ENCODE measurements at regions not wholly inside any gene's neighbourhood (a gene's known extent, or its start where the extent isn't known, plus 50 kb on each side); places are given as distances from the start of the nearest gene placed in this dataset.

- DNase-seq (ENCODE audit: insufficient read length, low spot score) (no peak), FAIRE-seq (no peak)
- no peak for TF ChIP-seq POLR2A (IDR thresholded peaks at IDR 0.05; ENCODE audit: low read depth, low read length)
- no peak for TF ChIP-seq TAF1 (IDR thresholded peaks at IDR 0.05; ENCODE audit: low read depth, low read length)
- TF ChIP-seq POU2F2 (IDR thresholded peaks at IDR 0.05; ENCODE audit: low read depth, low read length), result no peak
- no peak for TF ChIP-seq PAX5 (IDR thresholded peaks at IDR 0.05; ENCODE audit: insufficient read depth, low read length, severe bottlenecking)
- TF ChIP-seq POLR2AphosphoS5 (IDR thresholded peaks at IDR 0.05; ENCODE audit: low read depth, low read length), result no peak
- TF ChIP-seq SPI1 (IDR thresholded peaks at IDR 0.05; ENCODE audit: low read depth, low read length), result no peak
Measured at GRCh38 chr1:61627365-61627764, 97.6 kb downstream of the TM2D1 start.

GRCh38 chr1:61626816-61627215 is 98.1 kb downstream of the TM2D1 start:
- no peak for TF ChIP-seq TAF1 (IDR thresholded peaks at IDR 0.05; ENCODE audit: low read depth, low read length)
- no peak for TF ChIP-seq POU2F2 (IDR thresholded peaks at IDR 0.05; ENCODE audit: low read depth, low read length)
- DNase-seq (ENCODE audit: insufficient read length, low spot score) (no peak), FAIRE-seq (no peak)

- FAIRE-seq (no peak), DNase-seq (ENCODE audit: insufficient read length, low spot score) (no peak)
- TF ChIP-seq POLR2A (IDR thresholded peaks at IDR 0.05; ENCODE audit: low read depth, low read length) (no peak), TAF1 (IDR thresholded peaks at IDR 0.05; ENCODE audit: low read depth, low read length) (no peak), SPI1 (IDR thresholded peaks at IDR 0.05; ENCODE audit: low read depth, low read length) (no peak), PAX5 (IDR thresholded peaks at IDR 0.05; ENCODE audit: insufficient read depth, low read length, severe bottlenecking) (no peak), POLR2AphosphoS5 (IDR thresholded peaks at IDR 0.05; ENCODE audit: low read depth, low read length) (no peak), POU2F2 (IDR thresholded peaks at IDR 0.05; ENCODE audit: low read depth, low read length) (no peak)
Measured at GRCh38 chr1:61623852-61624251, 101.1 kb downstream of the TM2D1 start.

GRCh38 chr1:61620536-61620935 is 104.4 kb downstream of the TM2D1 start:
- TF ChIP-seq POLR2A (IDR thresholded peaks at IDR 0.05; ENCODE audit: low read depth, low read length) (no peak), PAX5 (IDR thresholded peaks at IDR 0.05; ENCODE audit: insufficient read depth, low read length, severe bottlenecking) (no peak)
- DNase-seq (ENCODE audit: insufficient read length, low spot score), result no peak
- no peak for FAIRE-seq

- TF ChIP-seq POU2F2 (IDR thresholded peaks at IDR 0.05; ENCODE audit: low read depth, low read length) (no peak), PAX5 (IDR thresholded peaks at IDR 0.05; ENCODE audit: insufficient read depth, low read length, severe bottlenecking) (no peak), POLR2A (IDR thresholded peaks at IDR 0.05; ENCODE audit: low read depth, low read length) (no peak), POLR2AphosphoS5 (IDR thresholded peaks at IDR 0.05; ENCODE audit: low read depth, low read length) (no peak), TAF1 (IDR thresholded peaks at IDR 0.05; ENCODE audit: low read depth, low read length) (no peak), SPI1 (IDR thresholded peaks at IDR 0.05; ENCODE audit: low read depth, low read length) (no peak)
- DNase-seq (ENCODE audit: insufficient read length, low spot score), result no peak
- no peak for FAIRE-seq
Measured at GRCh38 chr1:61618755-61619154, 106.2 kb downstream of the TM2D1 start.

GRCh38 chr1:61618193-61618592 is 106.7 kb downstream of the TM2D1 start:
- TF ChIP-seq POLR2A (IDR thresholded peaks at IDR 0.05; ENCODE audit: low read depth, low read length) (no peak), SPI1 (IDR thresholded peaks at IDR 0.05; ENCODE audit: low read depth, low read length) (no peak), POU2F2 (IDR thresholded peaks at IDR 0.05; ENCODE audit: low read depth, low read length) (no peak), POLR2AphosphoS5 (IDR thresholded peaks at IDR 0.05; ENCODE audit: low read depth, low read length) (no peak), PAX5 (IDR thresholded peaks at IDR 0.05; ENCODE audit: insufficient read depth, low read length, severe bottlenecking) (no peak), TAF1 (IDR thresholded peaks at IDR 0.05; ENCODE audit: low read depth, low read length) (no peak)
- FAIRE-seq, result no peak
- no peak for DNase-seq (ENCODE audit: insufficient read length, low spot score)

- TF ChIP-seq PAX5 (IDR thresholded peaks at IDR 0.05; ENCODE audit: insufficient read depth, low read length, severe bottlenecking), result no peak
- TF ChIP-seq POLR2AphosphoS5 (IDR thresholded peaks at IDR 0.05; ENCODE audit: low read depth, low read length), result no peak
- TF ChIP-seq POLR2A (IDR thresholded peaks at IDR 0.05; ENCODE audit: low read depth, low read length), result no peak
- no peak for TF ChIP-seq TAF1 (IDR thresholded peaks at IDR 0.05; ENCODE audit: low read depth, low read length)
- no peak for TF ChIP-seq POU2F2 (IDR thresholded peaks at IDR 0.05; ENCODE audit: low read depth, low read length)
- TF ChIP-seq SPI1 (IDR thresholded peaks at IDR 0.05; ENCODE audit: low read depth, low read length), result no peak
- DNase-seq (ENCODE audit: insufficient read length, low spot score) (no peak), FAIRE-seq (no peak)
Measured at GRCh38 chr1:61616830-61617229, 108.1 kb downstream of the TM2D1 start.

- no peak for DNase-seq (ENCODE audit: insufficient read length, low spot score)
- no peak for FAIRE-seq
- TF ChIP-seq POLR2AphosphoS5 (IDR thresholded peaks at IDR 0.05; ENCODE audit: low read depth, low read length), result no peak
- TF ChIP-seq TAF1 (IDR thresholded peaks at IDR 0.05; ENCODE audit: low read depth, low read length), result no peak
- TF ChIP-seq POLR2A (IDR thresholded peaks at IDR 0.05; ENCODE audit: low read depth, low read length), result no peak
- TF ChIP-seq PAX5 (IDR thresholded peaks at IDR 0.05; ENCODE audit: insufficient read depth, low read length, severe bottlenecking), result no peak
- no peak for TF ChIP-seq POU2F2 (IDR thresholded peaks at IDR 0.05; ENCODE audit: low read depth, low read length)
- no peak for TF ChIP-seq SPI1 (IDR thresholded peaks at IDR 0.05; ENCODE audit: low read depth, low read length)
Measured at GRCh38 chr1:61612602-61613001, 112.3 kb downstream of the TM2D1 start.

GRCh38 chr1:61609040-61609439 is 115.9 kb downstream of the TM2D1 start:
- FAIRE-seq, result no peak
- no peak for DNase-seq (ENCODE audit: insufficient read length, low spot score)
- TF ChIP-seq POLR2A (IDR thresholded peaks at IDR 0.05; ENCODE audit: low read depth, low read length) (no peak), TAF1 (IDR thresholded peaks at IDR 0.05; ENCODE audit: low read depth, low read length) (no peak), SPI1 (IDR thresholded peaks at IDR 0.05; ENCODE audit: low read depth, low read length) (no peak), POU2F2 (IDR thresholded peaks at IDR 0.05; ENCODE audit: low read depth, low read length) (no peak), PAX5 (IDR thresholded peaks at IDR 0.05; ENCODE audit: insufficient read depth, low read length, severe bottlenecking) (no peak), POLR2AphosphoS5 (IDR thresholded peaks at IDR 0.05; ENCODE audit: low read depth, low read length) (no peak)

GRCh38 chr1:61607448-61607847 is 117.5 kb downstream of the TM2D1 start:
- no peak for FAIRE-seq
- TF ChIP-seq POLR2AphosphoS5 (IDR thresholded peaks at IDR 0.05; ENCODE audit: low read depth, low read length) (no peak), SPI1 (IDR thresholded peaks at IDR 0.05; ENCODE audit: low read depth, low read length) (no peak), POU2F2 (IDR thresholded peaks at IDR 0.05; ENCODE audit: low read depth, low read length) (no peak), POLR2A (IDR thresholded peaks at IDR 0.05; ENCODE audit: low read depth, low read length) (no peak), TAF1 (IDR thresholded peaks at IDR 0.05; ENCODE audit: low read depth, low read length) (no peak), PAX5 (IDR thresholded peaks at IDR 0.05; ENCODE audit: insufficient read depth, low read length, severe bottlenecking) (no peak)
- DNase-seq (ENCODE audit: insufficient read length, low spot score), result no peak
